ENCODE measurements at regions not wholly inside any gene's neighbourhood (a gene's known extent, or its start where the extent isn't known, plus 50 kb on each side); places are given as distances from the start of the nearest gene placed in this dataset.
"Not testable (repeated sequence)": the region's sequence is repeated elsewhere in the genome, so short reads cannot be mapped to it uniquely, and the experiment has no call there.

DNA sequence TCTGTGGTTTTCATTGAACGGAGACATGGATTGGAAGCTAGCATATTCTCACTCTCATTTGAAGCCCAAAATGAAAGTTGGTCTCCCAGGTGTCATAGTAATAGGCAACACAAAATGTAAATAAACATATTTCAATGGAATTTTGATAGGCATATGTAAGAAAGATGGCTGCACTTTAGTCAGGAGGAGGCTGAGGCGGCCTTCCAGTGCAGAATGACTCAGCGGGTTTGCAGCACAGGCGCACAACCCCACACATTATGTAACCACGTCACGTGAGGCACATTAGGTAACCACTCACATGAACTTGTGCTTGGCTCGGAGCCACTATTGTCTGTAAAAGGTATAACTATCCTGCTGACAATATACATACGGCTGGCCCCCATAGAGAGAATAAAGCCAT is 381.7 kb downstream of the GPAT3 start:
- TF ChIP-seq, protein P1, sequence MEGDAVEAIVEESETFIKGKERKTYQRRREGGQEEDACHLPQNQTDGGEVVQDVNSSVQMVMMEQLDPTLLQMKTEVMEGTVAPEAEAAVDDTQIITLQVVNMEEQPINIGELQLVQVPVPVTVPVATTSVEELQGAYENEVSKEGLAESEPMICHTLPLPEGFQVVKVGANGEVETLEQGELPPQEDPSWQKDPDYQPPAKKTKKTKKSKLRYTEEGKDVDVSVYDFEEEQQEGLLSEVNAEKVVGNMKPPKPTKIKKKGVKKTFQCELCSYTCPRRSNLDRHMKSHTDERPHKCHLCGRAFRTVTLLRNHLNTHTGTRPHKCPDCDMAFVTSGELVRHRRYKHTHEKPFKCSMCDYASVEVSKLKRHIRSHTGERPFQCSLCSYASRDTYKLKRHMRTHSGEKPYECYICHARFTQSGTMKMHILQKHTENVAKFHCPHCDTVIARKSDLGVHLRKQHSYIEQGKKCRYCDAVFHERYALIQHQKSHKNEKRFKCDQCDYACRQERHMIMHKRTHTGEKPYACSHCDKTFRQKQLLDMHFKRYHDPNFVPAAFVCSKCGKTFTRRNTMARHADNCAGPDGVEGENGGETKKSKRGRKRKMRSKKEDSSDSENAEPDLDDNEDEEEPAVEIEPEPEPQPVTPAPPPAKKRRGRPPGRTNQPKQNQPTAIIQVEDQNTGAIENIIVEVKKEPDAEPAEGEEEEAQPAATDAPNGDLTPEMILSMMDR (IDR thresholded peaks at IDR 0.05; ENCODE audit: insufficient read depth, low read depth, low read length, missing control alignments), result no peak
- no peak for DNase-seq (ENCODE audit: low read depth)
- no peak overlapping the region for H3K4me3 ChIP-seq (ENCODE audit: low read depth, low read length)

- H3K4me3 ChIP-seq (ENCODE audit: low read depth, low read length), result no peak overlapping the region
- TF ChIP-seq, protein P1 (IDR thresholded peaks at IDR 0.05; ENCODE audit: insufficient read depth, low read depth, low read length, missing control alignments), result no peak
- DNase-seq (ENCODE audit: low read depth), result no peak
Measured at GRCh38 chr4:83910693-83911092, 374.8 kb downstream of the GPAT3 start.

DNA sequence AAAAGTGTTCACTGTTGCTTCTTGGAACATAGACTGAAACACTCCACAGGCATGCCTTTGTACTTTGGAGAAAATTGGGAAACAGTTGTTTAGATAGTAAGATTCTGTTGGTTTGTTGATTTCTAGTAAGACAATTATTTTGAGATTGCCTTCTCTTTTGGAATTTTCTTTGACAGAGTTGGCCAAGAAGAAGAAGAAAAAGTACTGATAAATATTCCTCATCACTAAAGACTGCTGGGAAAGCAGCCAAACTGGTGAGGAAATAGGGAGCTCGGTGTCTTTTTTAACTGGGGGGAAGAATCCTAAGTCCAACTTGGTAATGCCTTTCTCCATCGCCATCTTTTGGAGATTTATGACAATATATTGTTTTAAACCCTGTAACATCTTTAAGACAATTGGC is 370.7 kb downstream of the GPAT3 start:
- TF ChIP-seq, protein P1 (IDR thresholded peaks at IDR 0.05; ENCODE audit: insufficient read depth, low read depth, low read length, missing control alignments), result no peak
- no peak for DNase-seq (ENCODE audit: low read depth)

DNA sequence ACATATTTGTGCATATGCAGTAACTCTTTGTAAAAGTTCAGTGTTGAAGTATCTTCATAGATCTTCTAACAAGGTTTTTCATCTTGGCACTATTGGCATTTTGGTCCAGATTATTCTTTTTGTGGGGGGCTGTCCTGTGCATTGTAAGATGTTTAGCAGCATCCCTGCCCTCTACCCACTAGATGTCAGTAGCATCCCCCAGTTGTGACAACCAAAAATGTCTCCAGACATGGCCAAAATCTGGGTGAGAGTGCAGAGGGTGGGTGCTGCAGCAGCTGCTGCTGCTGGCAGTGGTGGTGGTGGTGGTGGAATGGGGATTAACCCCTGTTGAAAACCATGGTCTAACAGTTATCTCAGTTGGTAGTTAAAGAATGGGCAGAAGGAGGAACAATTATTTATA is 370.0 kb downstream of the GPAT3 start:
- DNase-seq (ENCODE audit: low read depth), result peak; percentile 46
- TF ChIP-seq, protein P1 (IDR thresholded peaks at IDR 0.05; ENCODE audit: insufficient read depth, low read depth, low read length, missing control alignments), result peak; percentile 54
- no peak overlapping the region for H3K4me3 ChIP-seq (ENCODE audit: low read depth, low read length)

More for the DNA sequence above, 370.7 kb downstream of the GPAT3 start:
- H3K4me3 ChIP-seq (ENCODE audit: low read depth, low read length), result no peak overlapping the region

GRCh38 chr4:83903740-83904139 is 367.8 kb downstream of the GPAT3 start:
- H3K4me3 ChIP-seq (ENCODE audit: low read depth, low read length); DNase-seq (ENCODE audit: low read depth): not testable (repeated sequence)

DNA sequence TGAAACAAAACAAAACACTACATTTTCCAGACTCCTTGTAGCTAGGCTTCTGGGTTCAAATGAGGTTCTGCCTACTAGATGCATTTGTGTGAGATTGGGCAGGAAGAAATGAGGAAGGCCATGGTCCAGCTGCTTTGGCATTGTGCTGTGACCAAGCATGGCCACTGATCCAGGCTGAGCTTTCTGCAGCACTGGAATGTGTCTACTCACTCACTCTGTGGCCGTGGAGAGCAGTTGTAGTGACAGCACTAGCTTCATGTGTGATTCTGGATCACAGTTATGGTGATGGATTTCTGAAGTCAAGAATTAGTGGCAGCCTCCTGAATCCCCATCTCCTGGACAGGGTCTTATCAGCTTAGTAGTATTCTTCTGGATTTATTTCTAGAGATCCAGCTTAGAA is 358.9 kb downstream of the GPAT3 start:
- DNase-seq (ENCODE audit: low read depth), result no peak
- TF ChIP-seq, protein P1 (IDR thresholded peaks at IDR 0.05; ENCODE audit: insufficient read depth, low read depth, low read length, missing control alignments), result no peak
- H3K4me3 ChIP-seq (ENCODE audit: low read depth, low read length), result no peak overlapping the region

DNA sequence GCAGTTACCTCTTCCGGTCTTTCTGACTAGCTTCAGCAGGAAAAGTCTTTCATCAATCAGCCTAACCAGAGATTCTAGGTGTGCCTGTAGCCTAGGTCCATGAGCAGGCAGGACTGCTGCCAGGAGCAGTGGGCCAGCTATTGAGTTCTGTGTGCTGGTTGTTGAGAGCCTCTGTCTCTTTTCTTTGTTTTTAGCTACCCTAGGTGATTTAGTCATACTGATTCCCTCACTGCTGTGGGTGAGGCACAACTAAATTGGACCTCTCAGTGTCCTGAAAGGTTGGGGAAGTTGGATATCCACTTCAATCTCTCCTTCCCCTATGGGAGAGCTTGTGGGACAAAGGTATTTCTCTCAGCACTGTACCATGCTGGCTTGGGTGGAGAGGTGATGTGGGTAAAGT is 354.9 kb downstream of the GPAT3 start:
- TF ChIP-seq, protein P1 (IDR thresholded peaks at IDR 0.05; ENCODE audit: insufficient read depth, low read depth, low read length, missing control alignments), result no peak
- no peak for DNase-seq (ENCODE audit: low read depth)
- H3K4me3 ChIP-seq (ENCODE audit: low read depth, low read length), result no peak overlapping the region
